ENCODE measurements at regions not wholly inside any gene's neighbourhood (a gene's known extent, or its start where the extent isn't known, plus 50 kb on each side); places are given as distances from the start of the nearest gene placed in this dataset.
"Not testable (repeated sequence)": the region's sequence is repeated elsewhere in the genome, so short reads cannot be mapped to it uniquely, and the experiment has no call there.

DNA sequence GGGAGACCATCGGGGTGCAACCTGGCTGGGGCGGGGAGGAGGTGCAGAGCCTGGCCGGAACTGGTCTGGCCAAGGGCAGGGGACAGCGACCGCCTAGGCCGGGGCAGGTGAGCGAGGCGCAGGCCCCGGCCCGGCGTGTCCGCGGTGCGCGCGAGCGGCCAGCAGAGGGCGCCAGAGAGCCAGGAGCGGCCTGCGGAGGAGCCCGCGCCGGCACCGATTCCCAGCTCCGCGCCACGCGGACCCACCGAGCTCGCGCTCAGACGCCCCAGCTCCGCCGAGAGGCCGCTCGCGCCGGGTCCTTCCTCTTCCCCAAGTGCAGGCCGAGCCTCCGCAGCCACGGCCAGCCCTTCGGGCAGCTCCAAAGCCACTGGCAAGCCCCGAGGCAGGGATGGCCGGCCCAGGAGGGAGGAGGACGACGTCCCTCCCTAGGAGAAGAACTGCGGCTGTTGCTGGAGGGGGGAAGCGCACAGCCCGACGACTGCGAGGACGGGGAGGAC, 128.9 kb upstream of the HMX1 start:
- TF ChIP-seq, protein P1, sequence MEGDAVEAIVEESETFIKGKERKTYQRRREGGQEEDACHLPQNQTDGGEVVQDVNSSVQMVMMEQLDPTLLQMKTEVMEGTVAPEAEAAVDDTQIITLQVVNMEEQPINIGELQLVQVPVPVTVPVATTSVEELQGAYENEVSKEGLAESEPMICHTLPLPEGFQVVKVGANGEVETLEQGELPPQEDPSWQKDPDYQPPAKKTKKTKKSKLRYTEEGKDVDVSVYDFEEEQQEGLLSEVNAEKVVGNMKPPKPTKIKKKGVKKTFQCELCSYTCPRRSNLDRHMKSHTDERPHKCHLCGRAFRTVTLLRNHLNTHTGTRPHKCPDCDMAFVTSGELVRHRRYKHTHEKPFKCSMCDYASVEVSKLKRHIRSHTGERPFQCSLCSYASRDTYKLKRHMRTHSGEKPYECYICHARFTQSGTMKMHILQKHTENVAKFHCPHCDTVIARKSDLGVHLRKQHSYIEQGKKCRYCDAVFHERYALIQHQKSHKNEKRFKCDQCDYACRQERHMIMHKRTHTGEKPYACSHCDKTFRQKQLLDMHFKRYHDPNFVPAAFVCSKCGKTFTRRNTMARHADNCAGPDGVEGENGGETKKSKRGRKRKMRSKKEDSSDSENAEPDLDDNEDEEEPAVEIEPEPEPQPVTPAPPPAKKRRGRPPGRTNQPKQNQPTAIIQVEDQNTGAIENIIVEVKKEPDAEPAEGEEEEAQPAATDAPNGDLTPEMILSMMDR (IDR thresholded peaks at IDR 0.05; ENCODE audit: low read depth, low read length, poor library complexity, severe bottlenecking), result peak; percentile 66
- H3K9me3 ChIP-seq (ENCODE audit: control insufficient read depth, insufficient read depth, low read length); H3K27me3 ChIP-seq (ENCODE audit: control insufficient read depth, low read length); H3K9me2 ChIP-seq (replicated peaks; ENCODE audit: control insufficient read depth, low read length); H3K79me2 ChIP-seq (ENCODE audit: control insufficient read depth, low read length); H3F3A ChIP-seq (ENCODE audit: control insufficient read depth, insufficient read depth); H4K20me1 ChIP-seq (ENCODE audit: control insufficient read depth, insufficient read depth, low read depth, low read length); H3K36me3 ChIP-seq (ENCODE audit: control insufficient read depth, low read length); H3K4me1 ChIP-seq (ENCODE audit: control insufficient read depth, low read length); H3K4me3 ChIP-seq (ENCODE audit: low read length); H3K27ac ChIP-seq (ENCODE audit: low read depth, low read length); H3K4me2 ChIP-seq (ENCODE audit: low read length): not testable (repeated sequence)

DNA sequence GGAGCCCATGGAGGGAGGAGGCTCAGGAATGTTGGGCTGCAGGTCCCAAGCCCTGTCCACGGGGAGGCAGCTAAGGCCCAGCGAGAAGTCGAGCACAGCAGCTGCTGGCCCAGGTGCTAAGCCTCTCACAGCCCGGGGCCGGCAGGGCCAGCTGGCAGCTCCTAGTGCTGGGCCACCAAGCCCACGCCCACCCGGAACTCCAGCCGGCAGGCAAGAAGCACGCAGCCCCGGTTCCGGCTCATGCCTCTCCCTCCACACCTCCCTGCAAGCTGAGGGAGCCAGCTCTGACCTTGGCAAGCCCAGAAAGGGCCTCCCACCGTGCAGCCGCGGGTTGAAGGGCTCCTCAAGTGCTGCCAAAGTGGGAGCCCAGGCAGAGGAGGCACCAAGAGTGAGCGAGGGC, 121.3 kb upstream of the HMX1 start:
- H3K4me2 ChIP-seq (ENCODE audit: low read length); H3K9me3 ChIP-seq (ENCODE audit: control insufficient read depth, insufficient read depth, low read length); H3K36me3 ChIP-seq (ENCODE audit: control insufficient read depth, low read length); H3K27ac ChIP-seq (ENCODE audit: low read depth, low read length); H3K27me3 ChIP-seq (ENCODE audit: control insufficient read depth, low read length); H3K9me2 ChIP-seq (replicated peaks; ENCODE audit: control insufficient read depth, low read length); H4K20me1 ChIP-seq (ENCODE audit: control insufficient read depth, insufficient read depth, low read depth, low read length); H3F3A ChIP-seq (ENCODE audit: control insufficient read depth, insufficient read depth); H3K4me1 ChIP-seq (ENCODE audit: control insufficient read depth, low read length); H3K4me3 ChIP-seq (ENCODE audit: low read length); H3K79me2 ChIP-seq (ENCODE audit: control insufficient read depth, low read length): not testable (repeated sequence)

DNA sequence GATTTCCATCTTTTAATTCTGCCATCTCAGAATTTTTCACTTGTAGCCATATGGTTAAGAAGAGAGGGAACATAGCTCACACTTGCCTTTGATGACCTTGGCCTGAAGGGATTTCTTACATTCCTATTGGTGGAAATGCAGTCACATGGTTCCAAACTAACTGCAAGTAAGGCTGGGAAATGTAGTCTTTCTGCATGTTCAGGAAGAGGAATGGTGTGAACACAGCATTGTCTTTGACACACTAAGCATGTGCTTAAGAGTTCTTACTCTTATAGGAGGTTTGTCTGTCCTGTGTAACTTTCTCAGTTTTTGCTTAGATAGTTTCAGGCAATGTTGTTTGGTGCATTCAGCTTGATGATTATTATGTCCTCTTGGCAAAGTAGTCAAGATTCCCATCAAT, 119.8 kb upstream of the HMX1 start:
- H3K27me3 ChIP-seq (ENCODE audit: control insufficient read depth, low read length); H3K79me2 ChIP-seq (ENCODE audit: control insufficient read depth, low read length); H3K36me3 ChIP-seq (ENCODE audit: control insufficient read depth, low read length); H3K9me2 ChIP-seq (replicated peaks; ENCODE audit: control insufficient read depth, low read length); H3K9me3 ChIP-seq (ENCODE audit: control insufficient read depth, insufficient read depth, low read length); H3F3A ChIP-seq (ENCODE audit: control insufficient read depth, insufficient read depth); H4K20me1 ChIP-seq (ENCODE audit: control insufficient read depth, insufficient read depth, low read depth, low read length); H3K4me2 ChIP-seq (ENCODE audit: low read length); H3K27ac ChIP-seq (ENCODE audit: low read depth, low read length); H3K4me3 ChIP-seq (ENCODE audit: low read length); H3K4me1 ChIP-seq (ENCODE audit: control insufficient read depth, low read length): not testable (repeated sequence)

DNA sequence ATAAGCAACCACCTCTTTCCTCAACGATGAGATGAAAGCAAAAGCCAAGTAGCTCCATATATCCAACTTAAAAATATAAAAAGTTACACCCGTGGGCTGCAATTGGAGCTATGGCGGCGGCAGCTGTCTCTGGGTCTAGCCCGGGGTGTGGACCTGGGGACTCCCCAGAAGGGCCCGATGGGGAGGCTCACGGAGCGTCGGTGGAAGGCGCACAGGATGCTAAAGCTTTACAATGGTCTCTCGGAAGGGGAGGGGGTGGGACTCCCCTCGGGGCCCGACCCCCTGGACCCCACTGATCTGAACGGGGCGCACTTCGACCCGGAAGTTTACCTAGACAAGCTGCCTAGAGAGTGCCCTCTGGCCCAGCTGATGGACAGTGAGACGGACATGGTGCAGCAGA, 118.7 kb upstream of the HMX1 start:
- not testable (repeated sequence) for H3K9me2 ChIP-seq (replicated peaks; ENCODE audit: control insufficient read depth, low read length); H3K27ac ChIP-seq (ENCODE audit: low read depth, low read length); H3F3A ChIP-seq (ENCODE audit: control insufficient read depth, insufficient read depth); H3K4me3 ChIP-seq (ENCODE audit: low read length); H4K20me1 ChIP-seq (ENCODE audit: control insufficient read depth, insufficient read depth, low read depth, low read length); H3K36me3 ChIP-seq (ENCODE audit: control insufficient read depth, low read length); H3K79me2 ChIP-seq (ENCODE audit: control insufficient read depth, low read length); H3K4me2 ChIP-seq (ENCODE audit: low read length); H3K27me3 ChIP-seq (ENCODE audit: control insufficient read depth, low read length); H3K4me1 ChIP-seq (ENCODE audit: control insufficient read depth, low read length); H3K9me3 ChIP-seq (ENCODE audit: control insufficient read depth, insufficient read depth, low read length)

DNA sequence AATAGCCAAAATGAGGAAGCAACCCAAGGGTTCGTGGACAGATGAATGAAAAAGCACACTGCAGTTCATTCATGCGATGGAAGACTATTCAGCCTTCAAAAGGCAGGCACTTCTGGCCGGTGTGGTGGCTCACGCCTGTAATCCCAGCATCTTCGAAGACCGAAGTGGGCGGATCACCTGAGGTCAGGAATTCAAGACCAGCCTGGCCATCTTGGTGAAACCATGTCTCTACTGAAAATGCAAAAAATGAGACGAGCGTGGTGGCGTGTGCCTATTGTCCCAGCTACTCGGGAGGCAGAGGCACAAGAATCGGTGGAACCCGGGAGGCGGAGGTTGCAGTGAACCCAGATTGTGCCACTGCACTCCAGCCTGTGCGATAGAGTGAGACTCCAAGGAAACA, 114.1 kb upstream of the HMX1 start:
- H3F3A ChIP-seq (ENCODE audit: control insufficient read depth, insufficient read depth); H3K36me3 ChIP-seq (ENCODE audit: control insufficient read depth, low read length); H3K27ac ChIP-seq (ENCODE audit: low read depth, low read length); H3K9me2 ChIP-seq (replicated peaks; ENCODE audit: control insufficient read depth, low read length); H3K4me2 ChIP-seq (ENCODE audit: low read length); H3K27me3 ChIP-seq (ENCODE audit: control insufficient read depth, low read length); H4K20me1 ChIP-seq (ENCODE audit: control insufficient read depth, insufficient read depth, low read depth, low read length); H3K4me1 ChIP-seq (ENCODE audit: control insufficient read depth, low read length); H3K79me2 ChIP-seq (ENCODE audit: control insufficient read depth, low read length); H3K9me3 ChIP-seq (ENCODE audit: control insufficient read depth, insufficient read depth, low read length); H3K4me3 ChIP-seq (ENCODE audit: low read length): not testable (repeated sequence)

DNA sequence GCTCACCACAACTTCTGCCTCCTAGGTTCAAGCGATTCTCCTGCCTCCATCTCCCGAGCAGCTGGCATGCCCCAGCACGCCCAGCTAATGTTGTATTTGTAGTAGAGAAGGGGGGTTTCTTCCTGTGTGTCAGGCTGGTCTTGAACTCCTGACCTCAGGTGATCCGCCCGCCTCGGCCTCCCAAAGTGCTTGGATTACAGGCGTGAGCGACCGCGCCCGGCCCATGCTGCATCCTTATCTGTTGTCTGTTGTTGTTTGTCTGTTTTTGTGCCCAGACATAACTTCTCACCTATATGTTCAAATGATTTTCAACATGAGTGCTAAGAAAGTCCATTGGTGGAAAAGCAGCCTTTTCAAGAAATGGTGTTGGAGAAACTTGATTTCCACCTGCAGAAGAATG, 113.0 kb upstream of the HMX1 start:
- H3K36me3 ChIP-seq (ENCODE audit: control insufficient read depth, low read length); H3K4me2 ChIP-seq (ENCODE audit: low read length); H3K27me3 ChIP-seq (ENCODE audit: control insufficient read depth, low read length); H3K4me3 ChIP-seq (ENCODE audit: low read length); H3K27ac ChIP-seq (ENCODE audit: low read depth, low read length); H3K9me2 ChIP-seq (replicated peaks; ENCODE audit: control insufficient read depth, low read length); H3F3A ChIP-seq (ENCODE audit: control insufficient read depth, insufficient read depth); H3K4me1 ChIP-seq (ENCODE audit: control insufficient read depth, low read length); H4K20me1 ChIP-seq (ENCODE audit: control insufficient read depth, insufficient read depth, low read depth, low read length); H3K9me3 ChIP-seq (ENCODE audit: control insufficient read depth, insufficient read depth, low read length); H3K79me2 ChIP-seq (ENCODE audit: control insufficient read depth, low read length): not testable (repeated sequence)

DNA sequence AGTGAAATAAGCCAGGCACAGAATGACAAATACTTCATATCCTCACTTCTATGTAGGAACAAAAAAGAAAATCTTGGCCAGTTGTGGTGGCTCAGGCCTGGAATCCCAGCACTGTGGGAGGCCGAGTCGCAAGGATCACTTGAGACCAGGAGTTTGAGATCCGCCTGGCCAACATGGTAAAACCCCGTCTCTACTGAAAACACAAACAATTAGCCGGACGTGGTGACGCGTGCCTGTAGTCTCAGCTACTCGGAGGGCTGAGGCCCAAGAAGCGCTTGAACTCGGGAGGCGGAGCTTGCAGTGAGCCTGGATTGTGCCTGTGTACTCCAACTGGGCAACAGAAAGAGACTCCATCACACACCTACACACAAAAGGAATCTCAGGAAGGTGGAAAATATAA, 112.3 kb upstream of the HMX1 start:
- not testable (repeated sequence) for H3K27me3 ChIP-seq (ENCODE audit: control insufficient read depth, low read length); H3K4me3 ChIP-seq (ENCODE audit: low read length); H3K9me2 ChIP-seq (replicated peaks; ENCODE audit: control insufficient read depth, low read length); H3K27ac ChIP-seq (ENCODE audit: low read depth, low read length); H3F3A ChIP-seq (ENCODE audit: control insufficient read depth, insufficient read depth); H3K4me2 ChIP-seq (ENCODE audit: low read length); H3K79me2 ChIP-seq (ENCODE audit: control insufficient read depth, low read length); H4K20me1 ChIP-seq (ENCODE audit: control insufficient read depth, insufficient read depth, low read depth, low read length); H3K4me1 ChIP-seq (ENCODE audit: control insufficient read depth, low read length); H3K9me3 ChIP-seq (ENCODE audit: control insufficient read depth, insufficient read depth, low read length); H3K36me3 ChIP-seq (ENCODE audit: control insufficient read depth, low read length)

DNA sequence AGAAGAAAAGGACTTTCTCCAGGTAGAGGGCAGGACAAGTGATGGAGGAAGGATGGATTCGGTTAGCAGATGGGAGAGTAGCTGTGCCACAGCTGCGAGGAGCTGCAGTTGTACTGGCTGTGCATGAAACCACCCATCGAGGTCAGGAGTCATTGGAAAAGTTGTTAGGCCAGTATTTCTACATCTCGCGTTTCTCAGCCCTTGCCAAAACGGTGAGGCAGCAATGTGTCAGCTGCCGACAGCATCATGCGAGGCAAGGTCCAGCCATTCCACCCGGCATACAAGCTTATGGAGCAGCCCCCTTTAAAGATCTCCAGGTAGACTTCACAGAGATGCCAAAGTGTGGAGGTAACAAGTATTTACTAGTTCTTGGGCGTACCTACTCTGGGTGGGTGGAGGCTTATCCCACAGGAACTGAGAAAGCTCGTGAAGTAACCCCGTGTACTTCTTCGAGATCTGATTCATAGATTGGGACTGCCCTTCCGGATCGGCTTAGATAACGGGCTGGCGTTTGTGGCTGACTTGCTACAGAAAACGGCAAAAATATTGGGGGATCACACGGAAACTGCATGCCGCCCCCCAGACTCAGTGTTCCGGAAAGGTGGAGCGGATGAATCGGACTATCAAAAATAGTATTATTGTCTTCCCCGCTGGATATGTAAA, 105.0 kb upstream of the HMX1 start:
- not testable (repeated sequence) for H3K27ac ChIP-seq (ENCODE audit: low read depth, low read length); H3F3A ChIP-seq (ENCODE audit: control insufficient read depth, insufficient read depth); H3K9me2 ChIP-seq (replicated peaks; ENCODE audit: control insufficient read depth, low read length); H3K79me2 ChIP-seq (ENCODE audit: control insufficient read depth, low read length); H3K4me1 ChIP-seq (ENCODE audit: control insufficient read depth, low read length); H3K27me3 ChIP-seq (ENCODE audit: control insufficient read depth, low read length); H3K4me2 ChIP-seq (ENCODE audit: low read length); H3K36me3 ChIP-seq (ENCODE audit: control insufficient read depth, low read length); H3K4me3 ChIP-seq (ENCODE audit: low read length); H3K9me3 ChIP-seq (ENCODE audit: control insufficient read depth, insufficient read depth, low read length); H4K20me1 ChIP-seq (ENCODE audit: control insufficient read depth, insufficient read depth, low read depth, low read length)
